Sigmoid colon (tissue), 4 donors: ENCODE measurements at regions not wholly inside any gene's neighbourhood (a gene's known extent, or its start where the extent isn't known, plus 50 kb on each side); places are given as distances from the start of the nearest gene placed in this dataset.
"Not testable (repeated sequence)": the region's sequence is repeated elsewhere in the genome, so short reads cannot be mapped to it uniquely, and the experiment has no call there.

ENCODE experiments used
- POLR2A ChIP-seq, 2 donors: fragments of 450-650 bp; IDR thresholded peaks; one replicate each; pipeline ENCODE4 v1.6.1; 2016; ENCODE audit warnings: antibody characterized with exemption in 2 of 2, mild to moderate bottlenecking in 2 of 2, moderate library complexity in 2 of 2
- POLR2AphosphoS5 ChIP-seq, 4 donors: sonication (generic); formaldehyde crosslinking; IDR thresholded peaks; one replicate each; pipeline ENCODE4 v1.6.1; 2017; ENCODE audit warnings: antibody characterized with exemption in 4 of 4
- TF ChIP-seq, protein P1 (sequence below), 4 experiments: fragments of 450-650 bp in 3 of 4; fragments of 200-600 bp in 1 of 4; IDR thresholded peaks; one replicate each; pipeline ENCODE4 v1.5.1; 2016 to 2019; ENCODE audit warnings: antibody characterized with exemption in 4 of 4, mild to moderate bottlenecking in 3 of 4, moderate library complexity in 2 of 4

DNA sequence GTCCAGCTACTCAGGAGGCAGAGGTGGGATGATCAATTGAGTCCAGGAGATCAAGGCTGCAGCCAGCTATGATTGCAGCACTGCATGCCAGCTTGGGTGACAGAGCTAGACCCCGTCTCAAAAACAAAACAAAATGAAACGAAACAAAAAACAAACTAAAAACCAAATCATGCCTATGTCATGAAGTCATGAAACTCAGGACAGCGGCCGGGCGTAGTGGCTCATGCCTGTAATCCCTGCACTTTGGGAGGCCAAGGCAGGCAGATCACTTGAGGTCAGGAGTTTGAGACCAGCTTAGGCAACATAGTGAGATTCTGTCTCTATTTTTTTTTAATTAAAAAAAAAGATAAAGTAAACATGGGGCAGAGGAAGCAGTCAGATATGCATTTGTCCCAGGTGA, 472.6 kb downstream of the GOLGA6L6 start:
- TF ChIP-seq, protein P1, sequence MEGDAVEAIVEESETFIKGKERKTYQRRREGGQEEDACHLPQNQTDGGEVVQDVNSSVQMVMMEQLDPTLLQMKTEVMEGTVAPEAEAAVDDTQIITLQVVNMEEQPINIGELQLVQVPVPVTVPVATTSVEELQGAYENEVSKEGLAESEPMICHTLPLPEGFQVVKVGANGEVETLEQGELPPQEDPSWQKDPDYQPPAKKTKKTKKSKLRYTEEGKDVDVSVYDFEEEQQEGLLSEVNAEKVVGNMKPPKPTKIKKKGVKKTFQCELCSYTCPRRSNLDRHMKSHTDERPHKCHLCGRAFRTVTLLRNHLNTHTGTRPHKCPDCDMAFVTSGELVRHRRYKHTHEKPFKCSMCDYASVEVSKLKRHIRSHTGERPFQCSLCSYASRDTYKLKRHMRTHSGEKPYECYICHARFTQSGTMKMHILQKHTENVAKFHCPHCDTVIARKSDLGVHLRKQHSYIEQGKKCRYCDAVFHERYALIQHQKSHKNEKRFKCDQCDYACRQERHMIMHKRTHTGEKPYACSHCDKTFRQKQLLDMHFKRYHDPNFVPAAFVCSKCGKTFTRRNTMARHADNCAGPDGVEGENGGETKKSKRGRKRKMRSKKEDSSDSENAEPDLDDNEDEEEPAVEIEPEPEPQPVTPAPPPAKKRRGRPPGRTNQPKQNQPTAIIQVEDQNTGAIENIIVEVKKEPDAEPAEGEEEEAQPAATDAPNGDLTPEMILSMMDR (IDR thresholded peaks at IDR 0.05): not testable (repeated sequence)
- not testable (repeated sequence) for TF ChIP-seq POLR2AphosphoS5, POLR2A (IDR thresholded peaks at IDR 0.05)
